ENCODE measurements at regions not wholly inside any gene's neighbourhood (a gene's known extent, or its start where the extent isn't known, plus 50 kb on each side); places are given as distances from the start of the nearest gene placed in this dataset.

DNA sequence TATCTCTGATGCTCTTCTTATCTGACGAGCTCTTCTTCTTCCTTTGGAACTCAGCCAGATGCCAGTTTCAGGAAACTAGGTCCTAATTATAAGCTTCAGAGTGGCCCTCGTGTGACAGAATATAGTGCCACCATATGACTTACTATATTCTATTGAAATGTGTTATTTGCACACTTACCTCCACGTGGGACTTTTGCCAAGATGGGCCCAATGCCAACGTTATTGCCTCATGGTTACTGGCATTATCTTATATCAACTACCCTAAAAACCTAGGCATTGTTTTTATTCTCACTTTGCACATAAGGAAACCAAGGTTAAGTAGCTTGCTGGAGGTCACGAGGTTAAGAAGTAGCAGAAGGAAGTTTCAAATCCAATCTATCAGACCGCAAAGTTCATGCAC lies 71.3 kb upstream of the SLCO3A1 start:
- TF ChIP-seq, protein P1, sequence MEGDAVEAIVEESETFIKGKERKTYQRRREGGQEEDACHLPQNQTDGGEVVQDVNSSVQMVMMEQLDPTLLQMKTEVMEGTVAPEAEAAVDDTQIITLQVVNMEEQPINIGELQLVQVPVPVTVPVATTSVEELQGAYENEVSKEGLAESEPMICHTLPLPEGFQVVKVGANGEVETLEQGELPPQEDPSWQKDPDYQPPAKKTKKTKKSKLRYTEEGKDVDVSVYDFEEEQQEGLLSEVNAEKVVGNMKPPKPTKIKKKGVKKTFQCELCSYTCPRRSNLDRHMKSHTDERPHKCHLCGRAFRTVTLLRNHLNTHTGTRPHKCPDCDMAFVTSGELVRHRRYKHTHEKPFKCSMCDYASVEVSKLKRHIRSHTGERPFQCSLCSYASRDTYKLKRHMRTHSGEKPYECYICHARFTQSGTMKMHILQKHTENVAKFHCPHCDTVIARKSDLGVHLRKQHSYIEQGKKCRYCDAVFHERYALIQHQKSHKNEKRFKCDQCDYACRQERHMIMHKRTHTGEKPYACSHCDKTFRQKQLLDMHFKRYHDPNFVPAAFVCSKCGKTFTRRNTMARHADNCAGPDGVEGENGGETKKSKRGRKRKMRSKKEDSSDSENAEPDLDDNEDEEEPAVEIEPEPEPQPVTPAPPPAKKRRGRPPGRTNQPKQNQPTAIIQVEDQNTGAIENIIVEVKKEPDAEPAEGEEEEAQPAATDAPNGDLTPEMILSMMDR (conservative IDR thresholded peaks at IDR 0.05; ENCODE audit: low read depth, low read length), result no peak
- TF ChIP-seq EZH2 (IDR thresholded peaks at IDR 0.05; ENCODE audit: low read length, unreplicated experiment) (no peak), EZH2phosphoT487 (IDR thresholded peaks at IDR 0.05; ENCODE audit: borderline replicate concordance, low read length) (no peak)
